ENCODE measurements at regions not wholly inside any gene's neighbourhood (a gene's known extent, or its start where the extent isn't known, plus 50 kb on each side); places are given as distances from the start of the nearest gene placed in this dataset.

DNA sequence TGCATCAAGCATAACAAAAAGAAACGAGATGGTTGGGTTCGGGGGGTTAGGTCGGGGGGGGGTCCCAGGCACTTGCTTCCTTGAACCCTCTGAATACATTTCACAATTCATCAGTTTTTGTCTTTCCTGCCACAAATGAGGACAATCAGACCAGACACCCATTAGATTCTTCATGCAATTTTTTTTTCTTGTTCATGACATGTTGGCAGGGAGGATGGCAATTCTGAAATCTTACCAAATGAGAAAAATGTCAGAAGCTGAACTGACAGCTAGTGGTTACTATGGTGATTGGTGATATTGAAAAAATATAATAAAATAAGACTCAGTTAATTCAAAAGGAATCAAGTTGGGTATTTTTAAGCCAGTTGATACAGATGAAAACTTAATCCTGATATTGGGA lies 419.5 kb upstream of the PSMD7 start:
- no peaks in the 10 kb centered on the region for H3K9me3 ChIP-seq (replicated peaks; ENCODE audit: control insufficient read depth, insufficient read depth, low read length)
- POLR2A ChIA-PET: no interaction called here
- 2% methylated on average over 3 of the region's 3 CpGs for WGBS (ENCODE audit: insufficient coverage, insufficient replicate concordance, low lambda C conversion rate, missing lambda C conversion rate)
- RAD21 ChIA-PET (ENCODE audit: unreplicated experiment): interaction anchor here (1.8 kb wide), 1 partner anchor 1045 kb away, joined by 5 read pairs; no protein-coding TSS in a partner anchor
- in situ Hi-C loops (cut with MboI) (no loop called here), intact Hi-C loops (cut with micrococcal nuclease; ENCODE audit: unreplicated experiment) (no loop called here)
- no peaks in the 10 kb centered on the region for H3K27me3 ChIP-seq (replicated peaks in 1 of 2; ENCODE audit: control insufficient read depth in 2 of 2, insufficient read depth in 2 of 2, low read length in 1 of 2)
- TF ChIP-seq, protein P1, sequence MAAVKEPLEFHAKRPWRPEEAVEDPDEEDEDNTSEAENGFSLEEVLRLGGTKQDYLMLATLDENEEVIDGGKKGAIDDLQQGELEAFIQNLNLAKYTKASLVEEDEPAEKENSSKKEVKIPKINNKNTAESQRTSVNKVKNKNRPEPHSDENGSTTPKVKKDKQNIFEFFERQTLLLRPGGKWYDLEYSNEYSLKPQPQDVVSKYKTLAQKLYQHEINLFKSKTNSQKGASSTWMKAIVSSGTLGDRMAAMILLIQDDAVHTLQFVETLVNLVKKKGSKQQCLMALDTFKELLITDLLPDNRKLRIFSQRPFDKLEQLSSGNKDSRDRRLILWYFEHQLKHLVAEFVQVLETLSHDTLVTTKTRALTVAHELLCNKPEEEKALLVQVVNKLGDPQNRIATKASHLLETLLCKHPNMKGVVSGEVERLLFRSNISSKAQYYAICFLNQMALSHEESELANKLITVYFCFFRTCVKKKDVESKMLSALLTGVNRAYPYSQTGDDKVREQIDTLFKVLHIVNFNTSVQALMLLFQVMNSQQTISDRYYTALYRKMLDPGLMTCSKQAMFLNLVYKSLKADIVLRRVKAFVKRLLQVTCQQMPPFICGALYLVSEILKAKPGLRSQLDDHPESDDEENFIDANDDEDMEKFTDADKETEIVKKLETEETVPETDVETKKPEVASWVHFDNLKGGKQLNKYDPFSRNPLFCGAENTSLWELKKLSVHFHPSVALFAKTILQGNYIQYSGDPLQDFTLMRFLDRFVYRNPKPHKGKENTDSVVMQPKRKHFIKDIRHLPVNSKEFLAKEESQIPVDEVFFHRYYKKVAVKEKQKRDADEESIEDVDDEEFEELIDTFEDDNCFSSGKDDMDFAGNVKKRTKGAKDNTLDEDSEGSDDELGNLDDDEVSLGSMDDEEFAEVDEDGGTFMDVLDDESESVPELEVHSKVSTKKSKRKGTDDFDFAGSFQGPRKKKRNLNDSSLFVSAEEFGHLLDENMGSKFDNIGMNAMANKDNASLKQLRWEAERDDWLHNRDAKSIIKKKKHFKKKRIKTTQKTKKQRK (IDR thresholded peaks at IDR 0.05; ENCODE audit: low read depth, low read length): no peak
- TF ChIP-seq CREM (IDR thresholded peaks at IDR 0.05; ENCODE audit: low read depth) (no peak), BMI1 (IDR thresholded peaks at IDR 0.05; ENCODE audit: borderline replicate concordance) (no peak)
- TF ChIP-seq, protein P2, sequence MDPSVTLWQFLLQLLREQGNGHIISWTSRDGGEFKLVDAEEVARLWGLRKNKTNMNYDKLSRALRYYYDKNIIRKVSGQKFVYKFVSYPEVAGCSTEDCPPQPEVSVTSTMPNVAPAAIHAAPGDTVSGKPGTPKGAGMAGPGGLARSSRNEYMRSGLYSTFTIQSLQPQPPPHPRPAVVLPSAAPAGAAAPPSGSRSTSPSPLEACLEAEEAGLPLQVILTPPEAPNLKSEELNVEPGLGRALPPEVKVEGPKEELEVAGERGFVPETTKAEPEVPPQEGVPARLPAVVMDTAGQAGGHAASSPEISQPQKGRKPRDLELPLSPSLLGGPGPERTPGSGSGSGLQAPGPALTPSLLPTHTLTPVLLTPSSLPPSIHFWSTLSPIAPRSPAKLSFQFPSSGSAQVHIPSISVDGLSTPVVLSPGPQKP (IDR thresholded peaks at IDR 0.05; ENCODE audit: low read depth, low read length): no peak
- H3K9ac ChIP-seq (ENCODE audit: control insufficient read depth, insufficient read depth, low read length): no peak overlapping the region
- H3K79me2 ChIP-seq (ENCODE audit: control insufficient read depth, insufficient read depth, low read length): no peaks in the 10 kb centered on the region
- no peak overlapping the region for H3K27ac ChIP-seq (ENCODE audit: control insufficient read depth, insufficient read depth)
- no peak overlapping the region for H3K4me2 ChIP-seq (ENCODE audit: control insufficient read depth, insufficient read depth)
- no peak for DNase-seq (ENCODE audit: low read depth, low spot score)
- H3K36me3 ChIP-seq (ENCODE audit: control insufficient read depth in 2 of 2, insufficient read depth in 2 of 2, low read length in 1 of 2): no peaks in the 10 kb centered on the region
- no peaks in the 10 kb centered on the region for H4K20me1 ChIP-seq (ENCODE audit: control insufficient read depth, insufficient read depth)
- ATAC-seq: no peak
- no peak overlapping the region for H3K4me3 ChIP-seq
- CTCF ChIA-PET: interaction anchor here (1.5 to 2.6 kb wide), 4 partner anchors 105 to 1752 kb away, joined by 3 to 15 read pairs (median 4); no protein-coding TSS in a partner anchor
- H3K4me1 ChIP-seq (ENCODE audit: control insufficient read depth, insufficient read depth, low read length): no peaks in the 10 kb centered on the region
- no peak overlapping the region for H2AFZ ChIP-seq (ENCODE audit: control insufficient read depth, low read depth, low read length)
- FAIRE-seq: no peak
- BruUV-seq (replicated peaks): no TSS peak
- SMC1A ChIA-PET (ENCODE audit: uncharacterized antibody, unreplicated experiment): interaction anchor here (0.9 to 2.0 kb wide), 2 partner anchors 29 to 312 kb away, joined by 3 to 10 read pairs; no protein-coding TSS in a partner anchor
